GM04503 (cell line): ENCODE measurements at regions not wholly inside any gene's neighbourhood (a gene's known extent, or its start where the extent isn't known, plus 50 kb on each side); places are given as distances from the start of the nearest gene placed in this dataset.

Experiments
- DNase-seq: peaks from one replicate; pipeline ENCODE4 v3.0.0-alpha.2; 2012; ENCODE audit warnings: low read depth

GRCh38 chr6:23228439-23229024 is 659.2 kb downstream of the HDGFL1 start:
- DNase-seq, result no peak

GRCh38 chr6:23243854-23244253 is 674.5 kb downstream of the HDGFL1 start:
- no peak for DNase-seq

GRCh38 chr6:23244300-23244699 is 674.9 kb downstream of the HDGFL1 start:
- no peak for DNase-seq

- DNase-seq, result peak; percentile 10
Observed at GRCh38 chr6:23245572-23245971, 676.2 kb downstream of the HDGFL1 start.

DNA sequence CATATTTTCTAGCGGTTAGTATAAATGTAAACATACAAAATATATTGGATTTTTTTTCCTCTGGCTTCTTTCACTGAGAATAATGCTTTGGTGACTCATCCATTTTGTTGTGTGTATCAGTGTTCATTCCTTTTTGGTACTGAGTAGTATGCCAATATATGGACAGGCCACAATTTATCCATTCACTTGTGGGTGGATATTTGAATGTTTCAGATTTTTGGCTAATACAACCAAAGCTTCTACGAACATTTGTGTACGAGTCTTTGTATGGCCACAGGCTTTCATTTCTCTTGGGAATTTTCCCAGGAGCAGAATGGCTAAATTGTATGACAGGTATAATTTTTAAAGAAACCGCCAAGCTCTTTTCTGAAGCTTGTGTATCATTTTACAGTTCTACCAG is 677.5 kb downstream of the HDGFL1 start:
- no peak for DNase-seq

DNA sequence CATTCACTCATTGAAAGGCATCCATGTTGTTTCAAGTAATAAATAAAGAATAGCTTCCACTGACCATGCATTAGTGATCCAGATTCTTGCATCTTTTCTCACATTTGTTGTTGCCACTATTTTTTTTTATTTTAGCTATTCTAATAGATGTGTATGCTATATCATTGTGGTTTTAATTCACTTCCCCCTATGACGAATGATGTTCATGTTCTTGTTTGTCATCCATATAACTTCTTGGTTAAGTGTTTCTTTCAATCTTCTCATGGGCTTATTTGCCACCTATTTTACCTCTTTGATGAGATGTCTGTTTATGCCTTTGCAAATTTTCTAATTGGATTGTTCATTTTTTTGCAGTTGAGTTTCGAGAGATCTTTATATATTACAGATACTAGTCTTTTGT is 681.2 kb downstream of the HDGFL1 start:
- no peak for DNase-seq

GRCh38 chr6:23262864-23263263 is 693.5 kb downstream of the HDGFL1 start:
- DNase-seq, result no peak

- DNase-seq, result no peak
Observed at GRCh38 chr6:23265270-23265669, 695.9 kb downstream of the HDGFL1 start.

DNA sequence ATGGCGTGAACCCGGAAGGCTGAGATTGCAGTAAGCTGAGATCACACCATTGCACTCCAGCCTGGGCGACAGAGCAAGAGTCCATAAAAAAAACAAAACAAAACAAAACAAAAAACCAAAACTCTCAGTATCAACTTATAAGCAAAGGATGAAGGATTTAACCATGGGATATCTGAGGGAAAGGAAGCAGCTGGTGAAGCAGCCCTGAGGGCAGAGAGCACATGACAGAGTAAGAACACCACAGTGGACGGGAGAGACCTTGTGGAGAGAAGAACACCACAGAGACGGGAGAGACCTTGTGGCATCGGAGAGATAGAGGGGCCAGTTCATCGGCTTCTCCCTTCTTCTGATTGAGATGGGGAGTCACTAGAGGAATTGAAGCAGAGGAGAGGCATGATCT is 697.2 kb downstream of the HDGFL1 start:
- no peak for DNase-seq

- no peak for DNase-seq
Observed at GRCh38 chr6:23267651-23268050, 698.3 kb downstream of the HDGFL1 start.

DNA sequence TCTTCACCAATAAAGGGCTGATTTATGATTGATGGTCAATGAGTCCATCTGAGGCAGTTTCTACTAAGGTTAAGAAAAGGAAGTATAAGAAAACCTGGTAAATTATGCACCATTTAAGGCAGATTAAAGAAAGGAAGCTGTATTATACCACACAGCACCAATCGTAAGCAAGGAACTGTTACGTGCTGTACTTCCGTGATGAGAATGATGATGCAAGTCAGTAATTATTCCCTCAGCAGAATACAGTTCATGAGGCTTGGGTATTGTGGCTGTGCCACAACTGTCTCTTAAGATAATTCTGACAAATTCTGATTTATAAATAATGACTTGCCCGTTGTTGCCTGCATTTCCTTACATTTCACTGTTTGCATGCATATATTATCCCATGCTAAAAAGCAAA is 699.0 kb downstream of the HDGFL1 start:
- DNase-seq, result no peak

DNA sequence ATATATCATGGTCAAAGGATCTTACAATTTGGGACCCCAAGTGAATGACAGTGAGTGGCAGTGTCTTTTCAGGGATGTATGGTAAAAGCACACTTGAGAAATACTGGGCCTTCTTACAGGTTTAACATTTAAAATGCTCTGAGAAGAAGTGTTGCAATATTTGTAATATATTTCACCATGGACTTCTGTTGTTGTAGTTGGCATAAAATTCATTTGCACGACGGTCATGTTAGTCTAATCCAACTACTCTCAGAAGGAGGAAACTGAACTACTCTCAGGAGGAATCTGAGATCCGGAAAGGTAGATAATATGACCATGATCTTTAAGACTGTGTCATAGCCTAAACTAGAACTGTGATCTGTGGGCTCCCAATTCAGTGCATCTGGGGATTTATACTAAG is 700.1 kb downstream of the HDGFL1 start:
- no peak for DNase-seq

GRCh38 chr6:23272536-23272935 is 703.2 kb downstream of the HDGFL1 start:
- no peak for DNase-seq

DNA sequence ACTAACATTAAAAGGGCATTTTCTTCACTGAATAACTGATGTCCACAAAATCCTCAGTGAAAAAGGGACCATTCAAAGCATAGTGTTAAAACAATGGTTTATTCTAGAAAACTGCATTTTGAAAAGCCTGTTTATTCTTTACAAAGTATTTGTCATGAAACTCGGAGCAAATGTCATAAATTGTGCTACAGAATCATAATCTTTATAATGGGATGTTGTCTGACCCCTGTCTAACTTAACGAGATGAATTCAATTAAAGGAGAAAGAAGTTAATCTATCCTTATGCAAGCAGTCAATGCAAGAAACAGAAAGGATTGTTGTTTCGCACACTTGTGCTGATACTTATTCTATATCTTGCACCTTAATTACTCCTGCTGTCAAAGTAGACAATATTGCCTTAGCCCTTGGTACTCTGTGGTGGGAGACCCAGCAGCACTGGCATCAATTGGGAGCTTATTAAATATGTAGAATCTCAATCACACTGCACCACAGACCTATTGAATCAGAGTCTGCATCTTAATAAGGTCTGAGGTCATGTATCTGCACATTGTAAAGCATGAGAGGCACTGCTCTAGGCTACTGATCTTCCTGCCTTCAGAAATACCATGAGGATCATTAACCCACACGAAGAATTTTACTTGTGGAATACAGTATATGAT is 708.3 kb downstream of the HDGFL1 start:
- no peak for DNase-seq

DNA sequence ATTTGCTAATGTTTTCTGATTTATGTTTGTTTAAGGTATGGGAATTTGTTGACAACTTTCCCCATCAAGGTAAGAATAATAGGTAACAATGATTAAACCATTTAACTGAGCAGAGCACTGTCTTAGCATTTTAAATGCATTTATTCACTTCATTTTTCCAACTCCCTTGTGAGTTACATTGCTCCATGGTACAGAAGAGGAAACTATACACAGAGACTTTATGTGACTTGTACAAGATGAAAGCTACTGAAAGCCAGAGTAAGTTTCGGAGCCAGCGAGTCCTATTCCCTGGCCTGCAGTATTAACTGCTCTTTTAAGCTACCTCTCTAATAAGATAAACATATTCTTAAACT is 708.8 kb downstream of the HDGFL1 start:
- no peak for DNase-seq

- DNase-seq, result no peak
Observed at GRCh38 chr6:23280437-23280836, 711.1 kb downstream of the HDGFL1 start.

DNA sequence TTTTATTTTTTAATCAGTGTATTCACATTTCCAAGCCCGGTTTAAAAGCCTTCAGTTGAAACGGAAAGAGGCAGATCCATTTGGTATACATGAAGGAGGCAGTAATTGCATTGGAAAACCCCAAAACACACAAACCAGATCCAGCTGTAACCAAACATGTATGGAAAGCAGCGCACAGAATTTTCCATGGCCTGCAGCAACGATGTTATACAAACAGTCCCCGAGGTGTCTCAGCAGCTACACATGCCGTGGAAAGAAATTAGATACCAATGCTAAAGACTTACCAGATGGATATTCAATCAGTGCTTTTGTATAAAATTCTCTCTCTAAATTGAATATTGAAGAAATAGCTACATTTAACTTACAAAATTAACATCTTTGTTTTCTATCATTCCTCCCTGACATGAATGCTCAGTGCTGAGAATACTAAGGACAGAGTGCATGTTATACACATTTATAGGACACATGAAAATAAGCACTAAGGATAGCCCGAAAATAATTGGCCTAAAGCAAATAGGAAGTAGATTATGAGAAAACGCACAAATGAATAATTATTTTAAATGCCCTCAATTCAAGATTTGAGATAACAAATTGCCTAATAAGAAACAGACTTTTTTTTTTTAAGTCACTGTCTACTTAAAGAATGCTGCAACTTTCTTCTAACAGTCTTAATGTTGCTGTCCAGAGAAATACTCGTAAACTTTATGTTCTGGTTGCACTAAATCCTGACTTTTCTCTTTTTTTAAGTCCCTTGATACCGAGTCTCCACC is 713.1 kb downstream of the HDGFL1 start:
- no peak for DNase-seq

GRCh38 chr6:23293653-23294052 is 724.3 kb downstream of the HDGFL1 start:
- DNase-seq, result no peak

DNA sequence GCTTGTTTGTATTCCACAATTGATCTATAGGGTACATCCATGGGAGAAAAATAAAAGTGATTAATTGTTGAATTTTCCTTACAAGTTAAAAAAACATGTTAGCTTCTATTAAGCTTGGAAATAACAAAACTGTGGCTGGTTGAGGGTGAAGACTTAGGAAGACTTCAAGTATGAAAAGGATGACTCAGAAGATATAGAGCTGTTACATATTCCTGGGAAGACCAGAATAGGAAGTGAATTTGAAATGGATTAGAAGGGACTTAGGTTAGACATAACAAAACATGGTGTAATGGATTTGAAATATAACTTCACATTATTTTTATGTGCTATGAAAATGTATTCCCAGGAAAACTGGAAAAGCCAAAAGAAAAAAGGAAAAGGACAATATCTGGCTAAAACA is 732.2 kb downstream of the HDGFL1 start:
- DNase-seq, result no peak

DNA sequence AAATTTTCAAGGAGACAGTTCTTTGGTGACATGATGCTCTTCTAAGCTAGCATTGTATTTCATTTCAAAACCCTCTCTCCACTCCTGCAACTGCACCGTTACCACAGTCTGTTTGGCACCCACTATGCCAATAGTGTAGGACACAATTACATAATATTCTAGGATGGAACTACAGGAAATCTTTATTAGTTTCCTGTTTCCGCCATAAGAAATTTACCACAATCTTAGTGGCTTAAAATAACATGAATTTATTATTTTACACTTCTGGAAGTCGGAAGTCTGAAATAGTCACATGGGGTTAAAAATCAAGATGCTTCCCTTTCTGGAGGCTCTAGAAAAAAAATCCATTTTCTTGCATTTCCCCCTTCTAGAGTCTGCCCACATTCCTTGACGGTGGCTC is 733.1 kb downstream of the HDGFL1 start:
- no peak for DNase-seq

GRCh38 chr6:23305325-23305943 is 736.1 kb downstream of the HDGFL1 start:
- no peak for DNase-seq

DNA sequence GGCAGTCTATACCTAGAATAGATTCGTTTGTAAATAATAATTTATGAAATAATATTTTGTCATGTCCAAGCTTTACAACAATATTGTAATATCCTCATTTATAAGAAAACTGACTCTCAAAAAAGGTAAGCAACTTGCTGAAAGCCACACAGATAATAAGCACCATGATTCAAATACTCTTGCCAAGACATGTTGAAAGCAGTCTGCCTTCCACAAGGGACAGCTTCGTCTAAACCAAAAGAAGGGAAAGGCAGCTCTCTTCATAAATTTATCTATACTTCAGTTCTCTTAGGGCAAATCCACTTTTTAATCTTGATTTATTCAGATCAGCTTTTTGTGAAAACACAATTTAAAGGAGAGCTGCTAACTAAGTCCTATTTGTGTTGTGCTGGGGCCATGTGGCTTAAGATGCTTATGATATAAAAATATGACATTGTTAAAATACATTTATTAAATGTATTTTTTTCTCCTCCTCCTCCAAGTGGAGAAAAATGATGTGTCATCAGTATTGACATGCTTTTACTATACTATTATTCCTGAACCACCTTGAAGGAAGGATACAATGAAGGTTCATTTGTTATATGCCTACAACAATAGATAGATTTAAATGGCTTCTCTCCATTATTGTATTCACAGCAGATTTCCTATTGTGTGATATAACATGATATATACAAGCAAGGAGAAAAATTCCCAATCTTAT is 737.0 kb downstream of the HDGFL1 start:
- DNase-seq, result no peak

DNA sequence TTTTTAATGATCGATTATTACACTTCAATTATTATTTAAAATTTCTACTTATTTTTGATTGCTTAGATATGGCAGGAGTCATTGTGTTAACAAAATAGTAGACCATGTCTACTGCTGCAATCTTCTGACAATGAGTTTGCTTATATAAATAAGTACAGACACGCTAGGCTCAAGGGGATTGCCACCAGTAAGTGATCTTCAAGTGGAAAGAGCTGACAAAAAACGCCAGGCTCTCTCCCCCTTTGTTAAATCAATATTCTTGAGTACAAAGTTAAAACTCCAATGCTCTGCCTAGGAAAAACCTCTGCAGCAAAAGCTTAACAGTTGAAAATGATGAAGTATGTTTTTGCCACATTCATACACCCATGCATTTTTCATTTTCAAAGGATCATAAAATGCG is 738.1 kb downstream of the HDGFL1 start:
- DNase-seq, result no peak
